ENCODE measurements at regions not wholly inside any gene's neighbourhood (a gene's known extent, or its start where the extent isn't known, plus 50 kb on each side); places are given as distances from the start of the nearest gene placed in this dataset.

DNA sequence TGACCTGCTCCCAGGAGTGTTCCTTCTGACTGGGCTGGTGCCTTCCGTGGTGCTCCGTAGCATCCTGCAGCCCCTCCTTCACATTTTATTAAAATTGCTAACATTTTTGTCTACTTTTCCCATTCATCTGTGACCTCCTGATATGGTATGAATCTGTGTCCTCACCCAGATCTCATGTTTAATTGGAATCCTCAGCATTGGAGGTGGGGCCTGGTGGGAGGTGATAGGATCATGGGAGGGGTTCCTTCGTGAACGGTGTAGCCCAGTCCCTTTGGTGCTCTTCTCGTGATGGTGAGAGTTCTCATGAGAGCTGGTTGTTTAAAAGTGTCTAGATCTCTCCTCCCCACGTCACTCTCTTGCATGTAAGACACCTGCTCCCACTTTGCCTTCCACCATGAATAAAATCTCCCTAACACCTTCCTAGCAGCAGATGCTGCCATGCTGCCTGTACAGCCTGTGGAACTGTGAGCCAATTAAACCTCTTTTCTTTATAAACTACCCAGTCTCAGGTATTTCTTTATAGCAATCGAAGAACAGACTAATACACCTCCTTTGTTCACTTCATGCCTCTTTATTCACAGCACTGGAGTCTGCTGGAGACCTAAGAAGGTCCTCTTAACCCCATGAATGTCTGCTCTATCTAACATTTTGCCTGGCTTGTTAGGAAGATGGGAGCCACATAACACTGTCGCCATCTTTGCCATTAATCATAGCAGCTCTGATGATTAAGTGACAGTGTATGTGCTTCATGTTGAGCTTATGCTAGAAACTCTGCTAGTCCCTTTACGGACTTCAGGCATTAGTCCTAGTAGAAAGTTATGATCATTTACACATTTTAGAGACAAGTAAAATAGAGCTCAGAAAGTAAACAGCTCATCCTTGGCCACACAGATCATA lies 377.7 kb upstream of the MAF start:
- Mint-ChIP-seq H3K4me3 (ENCODE audit: low read depth) (no peak overlapping the region), H3K27ac (no peak overlapping the region), H3K4me1 (ENCODE audit: low read depth) (no peaks in the 10 kb centered on the region), H3K27me3 (ENCODE audit: low read depth) (no peaks in the 10 kb centered on the region), H3K36me3 (ENCODE audit: low read depth) (no peaks in the 10 kb centered on the region), H3K9me3 (no peaks in the 10 kb centered on the region)
- intact Hi-C loops (cut with micrococcal nuclease): no loop called here
- no peak for DNase-seq (ENCODE audit: low spot score)

DNA sequence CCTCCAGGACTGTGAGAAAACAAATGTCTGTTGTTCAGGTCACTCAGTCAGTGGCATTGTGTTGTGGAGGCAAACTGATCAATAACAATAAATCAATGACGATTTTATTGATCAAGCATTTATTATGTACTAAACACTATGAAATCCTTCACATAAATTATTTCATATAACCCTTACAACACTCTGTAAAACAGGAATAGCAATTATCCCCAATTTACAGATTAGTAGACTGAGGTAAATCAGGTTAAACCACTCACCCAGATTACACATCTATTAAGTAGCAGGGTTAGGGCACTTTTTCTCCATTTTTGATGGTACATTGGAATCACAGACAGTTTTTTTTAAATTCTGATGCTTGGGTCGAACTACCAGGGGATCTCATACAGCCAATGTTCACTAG lies 372.8 kb upstream of the MAF start:
- Mint-ChIP-seq H3K4me1 (ENCODE audit: low read depth) (no peaks in the 10 kb centered on the region), H3K27ac (no peak overlapping the region), H3K4me3 (ENCODE audit: low read depth) (no peak overlapping the region), H3K36me3 (ENCODE audit: low read depth) (no peaks in the 10 kb centered on the region), H3K27me3 (ENCODE audit: low read depth) (no peaks in the 10 kb centered on the region), H3K9me3 (no peaks in the 10 kb centered on the region)
- DNase-seq (ENCODE audit: low spot score): no peak
- intact Hi-C loops (cut with micrococcal nuclease): no loop called here

DNA sequence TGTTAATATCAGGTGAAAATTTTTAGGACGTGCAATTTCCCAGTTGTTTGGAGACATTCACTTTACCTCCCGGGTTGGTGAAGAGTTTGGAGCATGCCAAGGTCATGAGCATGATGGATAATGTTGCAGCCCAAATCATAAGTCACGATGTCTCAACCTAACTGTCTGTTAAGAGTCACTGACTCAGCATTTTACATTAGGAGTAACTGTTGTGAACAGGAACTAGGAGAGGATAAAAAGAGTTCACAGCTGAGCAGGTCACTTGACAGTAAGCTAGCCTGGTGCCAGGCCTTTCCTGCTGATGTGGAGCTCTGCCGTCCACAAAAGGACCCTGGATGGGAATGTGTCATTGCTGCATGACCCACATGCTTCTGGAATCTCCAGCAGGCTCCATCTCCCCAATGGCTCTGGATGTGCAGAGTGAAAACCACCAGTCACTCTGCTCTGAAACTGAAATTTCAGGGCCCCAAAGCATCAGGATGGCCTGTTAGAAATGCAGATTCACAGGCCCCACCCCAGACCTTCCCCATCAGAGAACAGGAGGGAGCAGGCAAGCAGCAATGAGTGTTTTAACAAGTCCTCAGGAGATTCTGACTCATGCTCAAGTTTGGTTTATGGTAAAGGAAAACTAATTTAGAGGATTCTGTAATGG lies 371.6 kb upstream of the MAF start:
- Mint-ChIP-seq H3K36me3 (ENCODE audit: low read depth) (no peaks in the 10 kb centered on the region), H3K9me3 (no peaks in the 10 kb centered on the region), H3K4me1 (ENCODE audit: low read depth) (no peaks in the 10 kb centered on the region), H3K27ac (no peak overlapping the region), H3K27me3 (ENCODE audit: low read depth) (no peaks in the 10 kb centered on the region), H3K4me3 (ENCODE audit: low read depth) (no peak overlapping the region)
- DNase-seq (ENCODE audit: low spot score): no peak
- intact Hi-C loops (cut with micrococcal nuclease): no loop called here

DNA sequence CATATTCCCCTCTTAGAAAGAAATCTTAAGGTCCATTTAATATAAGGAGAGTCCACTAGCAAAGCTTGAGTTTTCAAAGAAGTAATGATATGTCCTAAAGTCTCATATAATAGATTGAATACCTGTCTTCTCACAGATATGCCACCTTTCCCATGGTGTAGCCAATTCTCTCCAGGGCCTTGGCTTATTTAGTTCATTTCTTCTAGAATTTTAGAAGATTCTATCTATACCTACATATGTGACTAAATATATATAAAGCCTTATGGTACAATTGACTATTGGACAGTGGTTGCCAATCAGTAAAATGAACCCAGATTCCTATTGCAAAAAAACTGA lies 370.7 kb upstream of the MAF start:
- intact Hi-C loops (cut with micrococcal nuclease): no loop called here
- Mint-ChIP-seq H3K4me1 (ENCODE audit: low read depth) (no peaks in the 10 kb centered on the region), H3K27ac (no peak overlapping the region), H3K9me3 (no peaks in the 10 kb centered on the region), H3K27me3 (ENCODE audit: low read depth) (no peaks in the 10 kb centered on the region), H3K36me3 (ENCODE audit: low read depth) (no peaks in the 10 kb centered on the region), H3K4me3 (ENCODE audit: low read depth) (no peak overlapping the region)
- DNase-seq (ENCODE audit: low spot score): no peak

DNA sequence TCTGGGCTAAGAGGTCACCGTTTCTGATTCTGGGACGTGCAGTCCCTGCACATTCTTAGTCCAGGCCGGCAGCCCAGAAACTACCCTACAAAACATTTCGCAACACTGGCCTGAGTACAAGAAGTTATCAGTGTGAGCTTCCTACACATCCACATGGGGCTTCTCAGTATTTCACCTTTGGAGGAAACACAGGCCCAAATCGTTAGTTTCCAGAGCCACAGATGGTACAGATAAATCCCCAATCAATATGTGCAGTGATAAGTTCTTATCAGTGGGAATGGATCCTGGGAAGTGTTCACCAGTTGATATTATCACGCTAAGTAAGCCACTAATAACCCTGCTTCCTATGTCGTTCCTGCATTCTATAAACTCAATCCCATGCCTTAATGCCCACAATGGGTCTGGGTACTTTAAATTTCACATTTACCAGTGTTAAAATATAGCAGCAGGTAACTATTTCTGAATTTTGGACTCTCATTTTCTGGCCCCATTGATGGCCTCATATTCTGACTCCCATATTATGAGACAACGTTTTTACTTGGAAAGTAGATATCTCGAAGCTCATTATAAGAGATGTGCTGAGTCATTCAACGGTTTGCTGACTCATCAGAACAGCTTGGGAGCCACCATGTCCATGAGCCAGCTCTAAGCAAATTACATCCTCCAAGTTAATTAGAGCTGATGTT lies 370.2 kb upstream of the MAF start:
- H3K36me3 Mint-ChIP-seq (ENCODE audit: low read depth): no peaks in the 10 kb centered on the region
- no peaks in the 10 kb centered on the region for H3K4me1 Mint-ChIP-seq (ENCODE audit: low read depth)
- no peaks in the 10 kb centered on the region for H3K27me3 Mint-ChIP-seq (ENCODE audit: low read depth)
- no peak overlapping the region for H3K27ac Mint-ChIP-seq
- H3K9me3 Mint-ChIP-seq: no peaks in the 10 kb centered on the region
- intact Hi-C loops (cut with micrococcal nuclease): no loop called here
- no peak for DNase-seq (ENCODE audit: low spot score)
- no peak overlapping the region for H3K4me3 Mint-ChIP-seq (ENCODE audit: low read depth)

DNA sequence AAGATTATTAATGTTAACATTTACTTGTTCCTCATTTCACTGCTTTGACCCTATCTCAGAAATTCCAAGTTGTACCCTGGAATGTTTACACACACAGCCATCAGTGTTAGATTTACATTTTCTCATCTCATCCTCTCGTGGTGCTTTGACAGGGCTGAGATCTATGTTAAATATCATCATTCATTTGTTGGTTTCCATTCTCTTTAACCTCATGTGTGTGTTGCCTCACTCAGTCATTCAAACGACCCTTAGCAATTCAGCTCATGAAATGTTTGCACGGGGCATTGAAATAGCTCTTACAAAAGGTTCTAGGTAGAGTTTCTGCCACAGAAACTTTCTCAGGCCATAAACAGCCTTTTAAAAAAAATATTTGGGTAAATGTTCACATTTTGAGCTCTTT lies 369.6 kb upstream of the MAF start:
- no peaks in the 10 kb centered on the region for H3K36me3 Mint-ChIP-seq (ENCODE audit: low read depth)
- intact Hi-C loops (cut with micrococcal nuclease): no loop called here
- no peak for DNase-seq (ENCODE audit: low spot score)
- no peak overlapping the region for H3K4me3 Mint-ChIP-seq (ENCODE audit: low read depth)
- H3K9me3 Mint-ChIP-seq: no peaks in the 10 kb centered on the region
- no peaks in the 10 kb centered on the region for H3K4me1 Mint-ChIP-seq (ENCODE audit: low read depth)
- H3K27me3 Mint-ChIP-seq (ENCODE audit: low read depth): no peaks in the 10 kb centered on the region
- no peak overlapping the region for H3K27ac Mint-ChIP-seq

DNA sequence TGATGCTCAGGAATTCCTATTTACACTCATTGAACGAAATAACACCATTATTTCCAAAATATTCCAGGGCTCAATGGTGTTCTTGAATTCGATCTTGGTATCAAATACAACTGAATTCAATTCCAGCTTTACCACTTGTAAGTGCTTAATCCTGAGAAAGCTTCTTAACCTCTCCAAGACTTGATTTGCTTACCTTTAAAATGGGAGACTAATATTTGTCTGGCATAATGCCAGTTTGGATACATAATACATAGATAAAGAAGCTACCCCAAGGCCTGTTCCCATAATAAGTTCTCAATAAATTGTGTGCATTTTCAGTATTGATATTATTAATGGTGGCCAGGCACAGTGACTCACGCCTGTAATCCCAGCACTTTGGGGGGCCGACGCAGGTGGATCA lies 368.9 kb upstream of the MAF start:
- Mint-ChIP-seq H3K4me3 (ENCODE audit: low read depth) (no peak overlapping the region), H3K36me3 (ENCODE audit: low read depth) (no peaks in the 10 kb centered on the region), H3K27ac (no peak overlapping the region), H3K4me1 (ENCODE audit: low read depth) (no peaks in the 10 kb centered on the region), H3K27me3 (ENCODE audit: low read depth) (no peaks in the 10 kb centered on the region), H3K9me3 (no peaks in the 10 kb centered on the region)
- intact Hi-C loops (cut with micrococcal nuclease): no loop called here
- no peak for DNase-seq (ENCODE audit: low spot score)

DNA sequence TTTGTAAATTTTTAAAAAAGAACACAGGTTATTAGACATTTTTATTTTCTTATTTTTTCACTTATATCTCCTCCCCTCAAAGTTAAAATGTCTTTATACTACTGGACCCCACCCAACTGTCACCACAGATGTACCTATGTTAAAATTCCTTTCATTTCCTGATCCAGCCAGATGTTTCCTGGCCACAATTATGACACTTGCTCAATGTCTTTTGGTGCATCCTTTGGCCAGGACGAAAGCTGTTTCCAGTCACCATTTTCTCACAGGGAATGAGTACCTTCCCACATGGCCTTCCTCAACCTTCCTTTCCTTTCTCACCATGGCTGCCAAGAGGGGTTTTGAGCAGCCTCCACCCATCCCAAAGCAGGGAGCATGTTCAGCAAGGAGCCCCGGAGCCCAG lies 365.7 kb upstream of the MAF start:
- peaks cover 3% of the 10 kb centered on the region for H3K27me3 Mint-ChIP-seq (ENCODE audit: low read depth)
- intact Hi-C loops (cut with micrococcal nuclease): no loop called here

DNA sequence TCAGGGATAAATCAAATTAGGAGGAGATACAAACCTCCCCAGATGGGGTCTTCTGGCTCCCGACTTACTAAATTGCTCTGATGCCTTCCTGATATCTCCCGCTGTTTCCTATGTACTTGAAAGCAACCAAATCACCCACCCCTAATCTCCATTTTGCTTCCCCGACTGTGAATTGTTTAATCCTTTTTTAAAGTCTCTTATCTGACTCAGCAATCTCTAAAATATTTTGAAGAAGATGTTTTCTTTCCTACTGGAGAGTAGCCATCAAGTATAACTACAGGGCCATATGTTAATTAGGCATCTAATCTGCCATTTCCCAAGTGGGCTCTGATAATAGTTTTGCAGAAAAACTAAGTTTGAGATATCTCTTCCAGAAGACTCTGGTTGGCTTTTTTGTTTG lies 365.2 kb upstream of the MAF start:
- Mint-ChIP-seq H3K4me1 (ENCODE audit: low read depth) (no peaks in the 10 kb centered on the region), H3K27ac (no peak overlapping the region), H3K9me3 (no peaks in the 10 kb centered on the region), H3K4me3 (ENCODE audit: low read depth) (no peak overlapping the region), H3K27me3 (ENCODE audit: low read depth) (peaks cover 3% of the 10 kb centered on the region), H3K36me3 (ENCODE audit: low read depth) (no peaks in the 10 kb centered on the region)
- DNase-seq (ENCODE audit: low spot score): no peak
- intact Hi-C loops (cut with micrococcal nuclease): no loop called here

More for the DNA sequence above, 365.7 kb upstream of the MAF start:
- Mint-ChIP-seq H3K4me3 (ENCODE audit: low read depth) (no peak overlapping the region), H3K27ac (no peak overlapping the region), H3K9me3 (no peaks in the 10 kb centered on the region), H3K36me3 (ENCODE audit: low read depth) (no peaks in the 10 kb centered on the region), H3K4me1 (ENCODE audit: low read depth) (no peaks in the 10 kb centered on the region)
- DNase-seq (ENCODE audit: low spot score): no peak

DNA sequence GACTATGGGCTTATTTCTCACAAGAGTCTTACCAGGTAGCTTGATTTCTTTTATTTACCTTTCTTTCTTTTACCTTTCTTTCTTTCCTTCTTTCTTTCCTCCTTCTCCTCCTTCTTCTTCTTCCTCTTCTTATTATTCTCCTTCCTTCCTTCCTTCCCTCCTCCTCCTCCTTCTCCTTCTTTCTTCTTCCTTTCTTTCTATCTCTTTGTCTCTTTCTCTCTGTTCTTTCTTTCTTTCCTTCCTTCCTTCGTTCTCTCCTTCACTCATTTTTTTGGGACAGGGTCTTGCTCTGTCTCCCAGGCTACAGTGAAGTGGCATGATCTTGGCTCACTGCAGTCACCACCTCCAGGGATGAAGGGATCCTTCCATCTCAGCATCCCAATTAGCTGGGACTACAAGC lies 363.6 kb upstream of the MAF start:
- intact Hi-C loops (cut with micrococcal nuclease): no loop called here
- no peak for DNase-seq (ENCODE audit: low spot score)
- no peaks in the 10 kb centered on the region for H3K36me3 Mint-ChIP-seq (ENCODE audit: low read depth)
- no peaks in the 10 kb centered on the region for H3K4me1 Mint-ChIP-seq (ENCODE audit: low read depth)
- H3K4me3 Mint-ChIP-seq (ENCODE audit: low read depth): no peak overlapping the region
- peaks cover 4% of the 10 kb centered on the region for H3K9me3 Mint-ChIP-seq
- peaks cover 3% of the 10 kb centered on the region for H3K27me3 Mint-ChIP-seq (ENCODE audit: low read depth)
- no peak overlapping the region for H3K27ac Mint-ChIP-seq

DNA sequence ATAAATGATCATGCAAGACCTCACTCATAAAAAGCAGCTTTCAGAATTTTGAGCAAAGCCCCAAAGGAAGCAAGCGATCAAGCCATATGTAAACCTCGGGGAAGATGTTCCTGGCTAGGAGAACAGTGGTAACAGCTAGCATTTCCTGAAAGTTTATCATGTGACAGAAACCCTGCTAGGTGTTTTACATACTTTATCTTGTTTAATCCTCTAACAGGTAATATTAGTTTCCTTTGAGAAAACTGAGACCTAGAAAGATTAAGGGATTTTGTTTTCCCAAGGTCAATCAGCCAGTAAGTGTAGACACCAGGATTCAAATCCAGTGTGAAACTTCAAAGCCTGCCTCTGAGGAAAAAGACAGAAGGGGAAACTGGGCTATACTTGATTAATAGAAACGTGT lies 362.4 kb upstream of the MAF start:
- intact Hi-C loops (cut with micrococcal nuclease): no loop called here
- DNase-seq (ENCODE audit: low spot score): no peak
- Mint-ChIP-seq H3K27me3 (ENCODE audit: low read depth) (peaks cover 3% of the 10 kb centered on the region), H3K27ac (no peak overlapping the region), H3K36me3 (ENCODE audit: low read depth) (no peaks in the 10 kb centered on the region), H3K4me1 (ENCODE audit: low read depth) (no peaks in the 10 kb centered on the region), H3K9me3 (peaks cover 4% of the 10 kb centered on the region), H3K4me3 (ENCODE audit: low read depth) (no peak overlapping the region)

DNA sequence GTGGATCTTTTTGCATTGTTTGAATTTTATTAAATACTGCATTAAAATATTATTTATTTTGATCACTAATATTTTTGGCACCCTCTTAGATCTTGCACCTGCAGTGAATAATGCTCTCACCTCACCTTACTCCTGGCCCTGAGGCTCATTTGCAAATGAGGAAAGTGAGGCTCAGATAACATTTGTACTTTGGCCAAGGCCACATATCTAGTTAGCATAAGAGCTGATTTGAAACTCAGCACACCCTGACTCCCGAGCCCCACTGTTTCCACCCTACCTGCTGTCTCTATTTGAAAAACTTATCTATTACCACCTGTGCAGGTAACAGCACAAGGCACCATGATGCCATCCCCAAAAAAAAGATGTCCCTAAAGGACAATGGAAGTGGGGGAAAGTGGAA lies 358.7 kb upstream of the MAF start:
- Mint-ChIP-seq H3K27ac (no peak overlapping the region), H3K36me3 (ENCODE audit: low read depth) (no peaks in the 10 kb centered on the region), H3K9me3 (peaks cover 4% of the 10 kb centered on the region), H3K4me3 (ENCODE audit: low read depth) (no peak overlapping the region), H3K4me1 (ENCODE audit: low read depth) (no peaks in the 10 kb centered on the region), H3K27me3 (ENCODE audit: low read depth) (peaks cover 4% of the 10 kb centered on the region)
- no peak for DNase-seq (ENCODE audit: low spot score)
- intact Hi-C loops (cut with micrococcal nuclease): no loop called here

Data from activated T-helper 2 cell treated with anti-CD3 and anti-CD28 coated beads, Interferon-gamma antibody, Interleukin-2, Interleukin-4, amounts not matched to agents 10 μg/mL and 5 μg/mL and 100 μg/mL, durations not matched to agents 14 hours and 24 hours and 36 hours (primary cell).